ENCODE measurements at regions not wholly inside any gene's neighbourhood (a gene's known extent, or its start where the extent isn't known, plus 50 kb on each side); places are given as distances from the start of the nearest gene placed in this dataset.

- DNase-seq (ENCODE audit: low read depth in 1 of 2, low spot score in 1 of 2) = no peak
- TF ChIP-seq, protein P1, sequence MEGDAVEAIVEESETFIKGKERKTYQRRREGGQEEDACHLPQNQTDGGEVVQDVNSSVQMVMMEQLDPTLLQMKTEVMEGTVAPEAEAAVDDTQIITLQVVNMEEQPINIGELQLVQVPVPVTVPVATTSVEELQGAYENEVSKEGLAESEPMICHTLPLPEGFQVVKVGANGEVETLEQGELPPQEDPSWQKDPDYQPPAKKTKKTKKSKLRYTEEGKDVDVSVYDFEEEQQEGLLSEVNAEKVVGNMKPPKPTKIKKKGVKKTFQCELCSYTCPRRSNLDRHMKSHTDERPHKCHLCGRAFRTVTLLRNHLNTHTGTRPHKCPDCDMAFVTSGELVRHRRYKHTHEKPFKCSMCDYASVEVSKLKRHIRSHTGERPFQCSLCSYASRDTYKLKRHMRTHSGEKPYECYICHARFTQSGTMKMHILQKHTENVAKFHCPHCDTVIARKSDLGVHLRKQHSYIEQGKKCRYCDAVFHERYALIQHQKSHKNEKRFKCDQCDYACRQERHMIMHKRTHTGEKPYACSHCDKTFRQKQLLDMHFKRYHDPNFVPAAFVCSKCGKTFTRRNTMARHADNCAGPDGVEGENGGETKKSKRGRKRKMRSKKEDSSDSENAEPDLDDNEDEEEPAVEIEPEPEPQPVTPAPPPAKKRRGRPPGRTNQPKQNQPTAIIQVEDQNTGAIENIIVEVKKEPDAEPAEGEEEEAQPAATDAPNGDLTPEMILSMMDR (IDR thresholded peaks at IDR 0.05; ENCODE audit: insufficient read depth, low read length) = no peak
- TF ChIP-seq GABPA (IDR thresholded peaks at IDR 0.05; ENCODE audit: low read depth) (no peak), SPI1 (IDR thresholded peaks at IDR 0.05; ENCODE audit: borderline replicate concordance, low read depth) (no peak), POLR2AphosphoS5 (IDR thresholded peaks at IDR 0.05; ENCODE audit: low read depth) (no peak)
- TF ChIP-seq, protein P2, sequence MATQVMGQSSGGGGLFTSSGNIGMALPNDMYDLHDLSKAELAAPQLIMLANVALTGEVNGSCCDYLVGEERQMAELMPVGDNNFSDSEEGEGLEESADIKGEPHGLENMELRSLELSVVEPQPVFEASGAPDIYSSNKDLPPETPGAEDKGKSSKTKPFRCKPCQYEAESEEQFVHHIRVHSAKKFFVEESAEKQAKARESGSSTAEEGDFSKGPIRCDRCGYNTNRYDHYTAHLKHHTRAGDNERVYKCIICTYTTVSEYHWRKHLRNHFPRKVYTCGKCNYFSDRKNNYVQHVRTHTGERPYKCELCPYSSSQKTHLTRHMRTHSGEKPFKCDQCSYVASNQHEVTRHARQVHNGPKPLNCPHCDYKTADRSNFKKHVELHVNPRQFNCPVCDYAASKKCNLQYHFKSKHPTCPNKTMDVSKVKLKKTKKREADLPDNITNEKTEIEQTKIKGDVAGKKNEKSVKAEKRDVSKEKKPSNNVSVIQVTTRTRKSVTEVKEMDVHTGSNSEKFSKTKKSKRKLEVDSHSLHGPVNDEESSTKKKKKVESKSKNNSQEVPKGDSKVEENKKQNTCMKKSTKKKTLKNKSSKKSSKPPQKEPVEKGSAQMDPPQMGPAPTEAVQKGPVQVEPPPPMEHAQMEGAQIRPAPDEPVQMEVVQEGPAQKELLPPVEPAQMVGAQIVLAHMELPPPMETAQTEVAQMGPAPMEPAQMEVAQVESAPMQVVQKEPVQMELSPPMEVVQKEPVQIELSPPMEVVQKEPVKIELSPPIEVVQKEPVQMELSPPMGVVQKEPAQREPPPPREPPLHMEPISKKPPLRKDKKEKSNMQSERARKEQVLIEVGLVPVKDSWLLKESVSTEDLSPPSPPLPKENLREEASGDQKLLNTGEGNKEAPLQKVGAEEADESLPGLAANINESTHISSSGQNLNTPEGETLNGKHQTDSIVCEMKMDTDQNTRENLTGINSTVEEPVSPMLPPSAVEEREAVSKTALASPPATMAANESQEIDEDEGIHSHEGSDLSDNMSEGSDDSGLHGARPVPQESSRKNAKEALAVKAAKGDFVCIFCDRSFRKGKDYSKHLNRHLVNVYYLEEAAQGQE (IDR thresholded peaks at IDR 0.05; ENCODE audit: insufficient replicate concordance, low read depth) = no peak
- no peak overlapping the region for H3K4me3 ChIP-seq (replicated peaks; ENCODE audit: insufficient read depth, low read length)
These were observed 103.9 kb downstream of the URB2 start for GRCh38 chr1:229729916-229730315.

GRCh38 chr1:229730573-229730972 lies 104.5 kb downstream of the URB2 start:
- Histone ChIP-seq H3K27me3 (ENCODE audit: insufficient read depth, poor library complexity, severe bottlenecking) (no peaks in the 10 kb centered on the region), H3K27ac (replicated peaks) (no peak overlapping the region), H3K4me3 (replicated peaks; ENCODE audit: insufficient read depth, low read length) (no peak overlapping the region)
- no peak for DNase-seq (ENCODE audit: low read depth in 1 of 2, low spot score in 1 of 2)
- TF ChIP-seq GABPA (IDR thresholded peaks at IDR 0.05; ENCODE audit: low read depth) (no peak), SPI1 (IDR thresholded peaks at IDR 0.05; ENCODE audit: borderline replicate concordance, low read depth) (no peak), POLR2AphosphoS5 (IDR thresholded peaks at IDR 0.05; ENCODE audit: low read depth) (no peak)
- TF ChIP-seq, protein P1 (IDR thresholded peaks at IDR 0.05; ENCODE audit: insufficient read depth, low read length) = no peak
- TF ChIP-seq, protein P2 (IDR thresholded peaks at IDR 0.05; ENCODE audit: insufficient replicate concordance, low read depth) = no peak

More at GRCh38 chr1:229729916-229730315, 103.9 kb downstream of the URB2 start:
- H3K27me3 ChIP-seq (ENCODE audit: insufficient read depth, poor library complexity, severe bottlenecking) = no peaks in the 10 kb centered on the region
- no peak overlapping the region for H3K27ac ChIP-seq (replicated peaks)

DNA sequence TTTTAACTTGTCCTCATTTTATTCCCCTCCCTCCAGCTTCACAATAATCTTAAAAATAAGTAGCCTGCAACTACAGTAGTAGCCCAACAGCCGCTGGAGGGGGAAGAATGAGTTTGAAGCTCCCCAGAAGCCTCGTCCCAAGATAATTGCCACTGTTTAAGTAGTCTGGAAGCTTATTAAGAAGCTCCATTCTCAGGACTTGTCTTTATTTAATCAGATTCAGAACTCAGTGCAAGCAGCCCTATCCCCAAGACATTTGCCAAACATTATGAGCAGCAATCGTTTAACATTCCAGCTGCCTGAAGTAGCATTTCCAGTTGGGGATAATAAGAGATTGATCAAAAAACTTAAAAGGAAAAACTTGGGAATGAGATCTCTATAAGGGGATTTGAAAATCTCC lies 106.0 kb downstream of the URB2 start:
- H3K27ac ChIP-seq (replicated peaks) = no peak overlapping the region
- no peak for DNase-seq (ENCODE audit: low read depth in 1 of 2, low spot score in 1 of 2)
- no peaks in the 10 kb centered on the region for H3K27me3 ChIP-seq (ENCODE audit: insufficient read depth, poor library complexity, severe bottlenecking)
- H3K4me3 ChIP-seq (replicated peaks; ENCODE audit: insufficient read depth, low read length) = no peak overlapping the region
- no peak for TF ChIP-seq SPI1 (IDR thresholded peaks at IDR 0.05; ENCODE audit: borderline replicate concordance, low read depth)
- TF ChIP-seq POLR2AphosphoS5 (IDR thresholded peaks at IDR 0.05; ENCODE audit: low read depth) = no peak
- TF ChIP-seq GABPA (IDR thresholded peaks at IDR 0.05; ENCODE audit: low read depth) = no peak
- TF ChIP-seq, protein P2 (IDR thresholded peaks at IDR 0.05; ENCODE audit: insufficient replicate concordance, low read depth) = no peak
- TF ChIP-seq, protein P1 (IDR thresholded peaks at IDR 0.05; ENCODE audit: insufficient read depth, low read length) = no peak

All from HL-60 (cell line).